Activated CD4-positive, alpha-beta memory T cell treated with anti-CD3 and anti-CD28 coated beads, Interleukin-2, amount 10 ng/mL, durations not matched to agents 7 days and 5 days (primary cell): ENCODE measurements at regions not wholly inside any gene's neighbourhood (a gene's known extent, or its start where the extent isn't known, plus 50 kb on each side); places are given as distances from the start of the nearest gene placed in this dataset.

ENCODE experiments used
- CTCF ChIA-PET: fragments of 350-600 bp; sonication (Branson Sonifier 250); formaldehyde crosslinking; loops from one replicate; lab custom pipeline; 2021; ENCODE audit warnings: antibody characterized with exemption, inconsistent platforms; lab: Charles Lee
- POLR2A ChIA-PET: fragments of 350-600 bp; sonication (Branson Sonifier 250); formaldehyde crosslinking; loops from one replicate; lab custom pipeline; 2021; ENCODE audit warnings: antibody characterized with exemption; lab: Charles Lee
- DNase-seq: peaks from one replicate; pipeline ENCODE4 v3.0.0-alpha.2; 2020
- H3K27ac Mint-ChIP-seq: one replicate; pipeline ENCODE4 v1.8.0; 2021; ENCODE audit warnings: mild to moderate bottlenecking, mixed read lengths
- H3K27me3 Mint-ChIP-seq: one replicate; pipeline ENCODE4 v1.8.0; 2021; ENCODE audit warnings: mixed read lengths
- H3K36me3 Mint-ChIP-seq: one replicate; pipeline ENCODE4 v1.8.0; 2021; ENCODE audit warnings: low read depth, mixed read lengths
- H3K4me1 Mint-ChIP-seq: one replicate; pipeline ENCODE4 v1.8.0; 2021; ENCODE audit warnings: mixed read lengths
- H3K4me3 Mint-ChIP-seq: one replicate; pipeline ENCODE4 v1.8.0; 2021; ENCODE audit warnings: mild to moderate bottlenecking, mixed read lengths
- H3K9me3 Mint-ChIP-seq: one replicate; pipeline ENCODE4 v1.8.0; 2021; ENCODE audit warnings: mixed read lengths

GRCh38 chr21:25094695-25095094 lies 512.6 kb downstream of the MRPL39 start:
- ChIA-PET CTCF (no interaction called here), POLR2A (no interaction called here)
- DNase-seq = no peak
- Mint-ChIP-seq H3K36me3 (no peaks in the 10 kb centered on the region), H3K27me3 (no peaks in the 10 kb centered on the region), H3K27ac (no peak overlapping the region), H3K4me3 (no peak overlapping the region), H3K4me1 (no peaks in the 10 kb centered on the region), H3K9me3 (no peaks in the 10 kb centered on the region)

- no peaks in the 10 kb centered on the region for H3K9me3 Mint-ChIP-seq
- H3K36me3 Mint-ChIP-seq = no peaks in the 10 kb centered on the region
- POLR2A ChIA-PET = no interaction called here
Observed at GRCh38 chr21:25092441-25093011, 514.8 kb downstream of the MRPL39 start.

GRCh38 chr21:25081096-25081495 lies 526.2 kb downstream of the MRPL39 start:
- ChIA-PET CTCF (no interaction called here), POLR2A (no interaction called here)
- Mint-ChIP-seq H3K27ac (no peak overlapping the region), H3K36me3 (no peaks in the 10 kb centered on the region), H3K27me3 (no peaks in the 10 kb centered on the region), H3K4me3 (no peak overlapping the region), H3K9me3 (peaks cover 4% of the 10 kb centered on the region), H3K4me1 (no peaks in the 10 kb centered on the region)
- no peak for DNase-seq

More at GRCh38 chr21:25092441-25093011, 514.8 kb downstream of the MRPL39 start:
- no peak for DNase-seq
- CTCF ChIA-PET = no interaction called here
- no peaks in the 10 kb centered on the region for H3K27me3 Mint-ChIP-seq
- no peak overlapping the region for H3K27ac Mint-ChIP-seq
- no peak overlapping the region for H3K4me3 Mint-ChIP-seq
- H3K4me1 Mint-ChIP-seq = no peaks in the 10 kb centered on the region

- no peaks in the 10 kb centered on the region for H3K36me3 Mint-ChIP-seq
- no peaks in the 10 kb centered on the region for H3K27me3 Mint-ChIP-seq
- H3K4me3 Mint-ChIP-seq = no peak overlapping the region
- peaks cover 4% of the 10 kb centered on the region for H3K9me3 Mint-ChIP-seq
- no peak for DNase-seq
- no peaks in the 10 kb centered on the region for H3K4me1 Mint-ChIP-seq
- ChIA-PET CTCF (no interaction called here), POLR2A (no interaction called here)
- H3K27ac Mint-ChIP-seq = no peak overlapping the region
Observed at GRCh38 chr21:25080661-25081060, 526.6 kb downstream of the MRPL39 start.

GRCh38 chr21:25080141-25080540 lies 527.1 kb downstream of the MRPL39 start:
- ChIA-PET CTCF (no interaction called here), POLR2A (no interaction called here)
- Mint-ChIP-seq H3K4me3 (no peak overlapping the region), H3K4me1 (no peaks in the 10 kb centered on the region), H3K27ac (no peak overlapping the region), H3K36me3 (no peaks in the 10 kb centered on the region), H3K27me3 (no peaks in the 10 kb centered on the region), H3K9me3 (peaks cover 3% of the 10 kb centered on the region)
- DNase-seq = no peak

- ChIA-PET POLR2A (no interaction called here), CTCF (no interaction called here)
- no peak overlapping the region for H3K27ac Mint-ChIP-seq
- H3K4me1 Mint-ChIP-seq = no peaks in the 10 kb centered on the region
- no peaks in the 10 kb centered on the region for H3K36me3 Mint-ChIP-seq
- H3K27me3 Mint-ChIP-seq = no peaks in the 10 kb centered on the region
- H3K9me3 Mint-ChIP-seq = no peaks in the 10 kb centered on the region
- no peak for DNase-seq
- no peak overlapping the region for H3K4me3 Mint-ChIP-seq
Observed at GRCh38 chr21:25079053-25079452, 528.2 kb downstream of the MRPL39 start.

- no peak overlapping the region for H3K27ac Mint-ChIP-seq
- DNase-seq = no peak
- no peaks in the 10 kb centered on the region for H3K4me1 Mint-ChIP-seq
- no peak overlapping the region for H3K4me3 Mint-ChIP-seq
- CTCF ChIA-PET = no interaction called here
- H3K27me3 Mint-ChIP-seq = no peaks in the 10 kb centered on the region
- POLR2A ChIA-PET = no interaction called here
- H3K9me3 Mint-ChIP-seq = no peaks in the 10 kb centered on the region
- no peaks in the 10 kb centered on the region for H3K36me3 Mint-ChIP-seq
Observed at GRCh38 chr21:25062061-25062460, 545.2 kb downstream of the MRPL39 start.

GRCh38 chr21:25054689-25055088 lies 552.6 kb downstream of the MRPL39 start:
- no peaks in the 10 kb centered on the region for H3K27me3 Mint-ChIP-seq
- no peaks in the 10 kb centered on the region for H3K36me3 Mint-ChIP-seq
- CTCF ChIA-PET = no interaction called here
- H3K9me3 Mint-ChIP-seq = peaks cover 3% of the 10 kb centered on the region
- no peaks in the 10 kb centered on the region for H3K4me1 Mint-ChIP-seq
- POLR2A ChIA-PET = no interaction called here
- no peak for DNase-seq
- H3K27ac Mint-ChIP-seq = no peak overlapping the region
- H3K4me3 Mint-ChIP-seq = no peak overlapping the region

GRCh38 chr21:25039461-25040380 lies 567.6 kb downstream of the MRPL39 start:
- CTCF ChIA-PET = no interaction called here
- no peak overlapping the region for H3K27ac Mint-ChIP-seq

GRCh38 chr21:25036775-25037174 lies 570.5 kb downstream of the MRPL39 start:
- ChIA-PET CTCF (no interaction called here), POLR2A (no interaction called here)
- Mint-ChIP-seq H3K9me3 (no peaks in the 10 kb centered on the region), H3K4me1 (no peaks in the 10 kb centered on the region), H3K36me3 (no peaks in the 10 kb centered on the region), H3K27ac (no peak overlapping the region), H3K27me3 (no peaks in the 10 kb centered on the region), H3K4me3 (no peak overlapping the region)
- DNase-seq = no peak

More at GRCh38 chr21:25039461-25040380, 567.6 kb downstream of the MRPL39 start:
- POLR2A ChIA-PET = no interaction called here
- H3K36me3 Mint-ChIP-seq = no peaks in the 10 kb centered on the region
- no peaks in the 10 kb centered on the region for H3K4me1 Mint-ChIP-seq
- H3K4me3 Mint-ChIP-seq = no peak overlapping the region
- no peak for DNase-seq
- H3K27me3 Mint-ChIP-seq = no peaks in the 10 kb centered on the region
- no peaks in the 10 kb centered on the region for H3K9me3 Mint-ChIP-seq

- ChIA-PET POLR2A (no interaction called here), CTCF (no interaction called here)
- Mint-ChIP-seq H3K27me3 (no peaks in the 10 kb centered on the region), H3K4me1 (no peaks in the 10 kb centered on the region), H3K36me3 (no peaks in the 10 kb centered on the region), H3K27ac (no peak overlapping the region), H3K9me3 (peaks cover 2% of the 10 kb centered on the region), H3K4me3 (no peak overlapping the region)
- DNase-seq = no peak
Observed at GRCh38 chr21:25031750-25032149, 575.5 kb downstream of the MRPL39 start.

GRCh38 chr21:25029580-25029979 lies 577.7 kb downstream of the MRPL39 start:
- Mint-ChIP-seq H3K27ac (no peak overlapping the region), H3K4me1 (no peaks in the 10 kb centered on the region), H3K9me3 (peaks cover 10% of the 10 kb centered on the region), H3K27me3 (no peaks in the 10 kb centered on the region), H3K4me3 (no peak overlapping the region), H3K36me3 (no peaks in the 10 kb centered on the region)
- POLR2A ChIA-PET = no interaction called here
- DNase-seq = no peak
- CTCF ChIA-PET = no interaction called here

GRCh38 chr21:25025596-25025995 lies 581.7 kb downstream of the MRPL39 start:
- no peaks in the 10 kb centered on the region for H3K4me1 Mint-ChIP-seq
- H3K36me3 Mint-ChIP-seq = no peaks in the 10 kb centered on the region
- H3K27ac Mint-ChIP-seq = no peak overlapping the region
- no peak overlapping the region for H3K4me3 Mint-ChIP-seq
- no peak for DNase-seq
- ChIA-PET CTCF (no interaction called here), POLR2A (no interaction called here)
- no peaks in the 10 kb centered on the region for H3K27me3 Mint-ChIP-seq
- H3K9me3 Mint-ChIP-seq = peaks cover 17% of the 10 kb centered on the region

GRCh38 chr21:25024639-25025038 lies 582.6 kb downstream of the MRPL39 start:
- no peak overlapping the region for H3K27ac Mint-ChIP-seq
- no peaks in the 10 kb centered on the region for H3K36me3 Mint-ChIP-seq
- ChIA-PET POLR2A (no interaction called here), CTCF (no interaction called here)
- no peak for DNase-seq
- H3K27me3 Mint-ChIP-seq = no peaks in the 10 kb centered on the region
- no peaks in the 10 kb centered on the region for H3K4me1 Mint-ChIP-seq
- no peak overlapping the region for H3K4me3 Mint-ChIP-seq
- peaks cover 19% of the 10 kb centered on the region for H3K9me3 Mint-ChIP-seq
